NCI-H526 (cell line): ENCODE measurements at regions not wholly inside any gene's neighbourhood (a gene's known extent, or its start where the extent isn't known, plus 50 kb on each side); places are given as distances from the start of the nearest gene placed in this dataset.
"Not testable (repeated sequence)": the region's sequence is repeated elsewhere in the genome, so short reads cannot be mapped to it uniquely, and the experiment has no call there.

Experiments
- DNase-seq, 2 experiments: peaks; one replicate each; lab custom pipeline; 2025; lab: John Stamatoyannopoulos, UW

DNA sequence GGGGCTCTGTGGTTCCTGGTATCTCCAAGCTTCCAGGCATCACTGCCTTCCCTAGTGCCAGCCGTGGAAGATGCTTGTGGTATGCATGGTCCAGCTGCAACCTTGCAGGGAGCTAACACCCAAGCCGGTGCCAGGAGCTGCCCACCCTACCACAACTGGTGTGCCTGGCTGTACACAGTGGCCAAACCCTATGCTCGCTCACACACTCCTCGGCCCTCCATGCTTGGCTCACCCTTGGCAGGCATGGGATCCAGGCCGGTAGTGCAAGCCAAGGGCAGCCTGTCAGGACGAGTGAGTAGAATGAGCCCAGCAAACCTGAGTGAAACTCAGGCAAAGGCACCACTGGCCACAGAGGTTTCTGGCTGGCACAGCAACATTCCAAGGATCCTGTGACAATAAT, 1676.0 kb downstream of the SLITRK1 start:
- no peak for DNase-seq

DNA sequence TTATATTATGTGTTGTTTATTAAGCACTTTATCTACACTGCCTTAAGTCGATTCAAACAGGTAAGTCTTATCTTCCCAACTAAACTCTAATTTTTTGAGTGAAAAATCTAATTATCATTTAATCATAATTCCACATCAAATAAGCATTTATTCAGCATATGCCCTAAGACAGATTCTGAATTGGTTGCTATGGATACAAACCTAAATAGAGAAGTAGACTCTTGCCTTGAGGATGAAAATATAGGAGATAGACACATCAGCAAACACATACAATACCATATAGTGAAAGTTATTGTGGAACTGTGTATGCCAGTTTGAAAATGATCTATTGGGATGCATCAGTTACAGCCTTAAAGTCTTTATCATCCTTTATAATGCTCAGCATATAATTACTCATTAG, 1679.9 kb downstream of the SLITRK1 start:
- DNase-seq: no peak

DNA sequence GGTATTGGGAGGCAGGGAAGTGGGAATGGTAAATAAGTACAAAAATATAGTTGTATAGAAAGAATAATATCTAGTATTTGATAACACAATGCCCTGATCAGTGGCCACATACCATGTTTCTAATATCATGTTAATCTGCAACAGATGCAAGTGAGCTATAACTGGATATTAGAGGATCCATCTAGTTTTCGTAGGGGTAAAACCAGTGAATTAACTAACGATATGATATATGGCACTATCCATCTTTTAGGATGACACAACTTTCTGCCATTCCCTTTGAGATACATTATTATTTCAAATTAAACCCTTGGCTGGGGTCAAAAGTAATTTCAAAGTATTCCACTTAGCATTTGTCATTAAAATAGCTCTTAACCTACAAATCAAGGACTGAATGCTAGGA, 1686.2 kb downstream of the SLITRK1 start:
- no peak for DNase-seq

DNA sequence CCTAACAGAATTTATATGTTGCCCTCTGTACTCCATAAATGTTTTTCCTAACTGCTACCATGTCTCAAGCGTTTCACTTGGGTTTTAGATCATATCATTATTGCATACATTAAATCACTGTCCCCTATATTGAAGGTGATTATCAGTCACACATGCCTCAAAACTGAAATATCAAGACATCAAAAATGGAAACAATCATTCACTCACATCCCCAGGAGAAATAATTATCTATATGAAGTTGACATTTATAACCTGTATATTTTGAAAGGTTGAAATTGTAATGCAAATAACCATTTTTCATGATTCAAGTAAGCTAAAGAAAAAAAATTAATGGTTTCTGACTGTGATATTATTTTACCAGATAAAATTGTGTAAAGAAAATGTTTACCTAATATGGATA, 1695.0 kb downstream of the SLITRK1 start:
- no peak for DNase-seq

DNA sequence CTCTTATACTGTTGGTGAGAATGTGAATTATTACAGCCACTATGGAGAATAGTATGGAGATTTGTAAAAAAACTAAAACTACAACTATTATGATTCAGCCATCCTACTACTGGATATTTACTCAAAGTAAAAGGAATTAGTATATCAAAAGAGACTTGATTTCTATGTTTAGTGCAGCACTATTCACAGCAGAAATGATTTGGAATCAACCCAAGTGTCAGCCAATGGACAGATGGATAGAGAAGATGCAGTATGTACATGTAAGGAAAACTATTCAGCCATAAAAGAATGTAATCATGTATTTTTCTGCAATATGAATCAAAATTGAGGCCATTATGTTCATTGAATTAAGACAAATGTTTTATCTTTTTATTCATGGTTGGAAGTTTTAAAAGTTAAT, 1705.5 kb downstream of the SLITRK1 start:
- no peak for DNase-seq

DNA sequence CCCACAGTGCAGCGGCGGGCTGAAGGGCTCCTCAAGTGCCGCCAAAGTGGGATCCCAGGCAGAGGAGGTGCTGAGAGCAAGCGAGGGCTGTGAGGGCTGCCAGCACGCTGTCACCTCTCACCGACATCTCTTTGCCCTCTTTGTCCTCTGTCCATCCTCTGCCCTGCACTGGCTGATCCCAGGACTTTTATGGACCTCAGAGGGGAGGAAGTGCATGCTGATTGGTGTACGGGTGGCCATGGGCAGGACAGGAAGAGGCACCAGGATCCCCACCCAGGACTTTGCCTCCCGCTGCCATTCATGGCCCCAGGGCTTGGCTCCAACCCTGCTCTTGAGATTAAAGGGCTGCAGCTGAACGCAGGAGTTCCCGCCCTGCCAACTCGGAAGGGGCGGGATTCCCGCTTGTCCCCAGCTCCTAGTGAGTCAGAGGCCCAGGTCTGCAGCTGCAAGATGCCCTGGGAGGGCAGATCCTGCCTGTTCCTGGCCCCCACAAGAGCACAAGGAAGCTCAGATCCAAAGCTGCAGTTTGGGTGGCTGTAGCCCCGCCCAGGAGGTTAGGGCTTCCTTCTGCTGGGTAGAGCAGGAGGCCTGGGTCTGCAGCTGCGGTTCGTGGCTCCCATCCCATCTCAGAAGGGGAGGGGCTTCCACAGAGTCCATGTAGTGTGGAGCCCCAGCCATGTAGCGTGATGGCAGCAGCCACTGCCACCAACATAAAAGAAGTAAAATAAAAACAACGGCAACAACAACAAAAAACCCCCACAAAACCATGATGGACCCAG, 1716.7 kb downstream of the SLITRK1 start:
- no peak for DNase-seq

DNA sequence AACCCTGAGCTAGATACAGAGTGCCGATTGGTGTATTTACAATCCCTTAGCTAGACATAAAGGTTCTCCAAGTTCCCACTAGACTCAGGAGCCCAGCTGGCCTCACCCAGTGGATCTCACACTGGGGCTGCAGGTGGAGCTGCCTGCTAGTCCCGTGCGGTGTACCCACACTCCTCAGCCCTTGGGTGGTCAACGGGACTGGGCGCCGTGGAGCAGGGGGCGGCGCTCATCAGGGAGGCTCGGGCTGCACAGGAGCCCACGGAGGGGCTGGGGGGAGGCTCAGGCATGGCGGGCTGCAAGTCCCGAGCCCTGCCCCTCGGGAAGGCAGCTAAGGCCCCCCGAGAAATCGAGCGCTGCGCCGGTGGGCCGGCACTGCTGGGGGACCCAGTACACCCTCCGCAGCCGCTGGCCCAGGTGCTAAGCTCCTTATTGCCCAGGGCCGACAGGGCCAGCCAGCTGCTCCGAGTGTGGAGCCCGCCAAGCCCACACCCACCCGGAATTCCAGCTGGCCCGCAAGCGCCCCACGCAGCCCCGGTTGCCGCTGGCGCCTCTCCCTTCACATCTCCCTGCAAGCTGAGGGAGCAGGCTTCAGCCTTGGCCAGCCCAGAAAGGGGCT, 1717.4 kb downstream of the SLITRK1 start:
- DNase-seq: not testable (repeated sequence)

DNA sequence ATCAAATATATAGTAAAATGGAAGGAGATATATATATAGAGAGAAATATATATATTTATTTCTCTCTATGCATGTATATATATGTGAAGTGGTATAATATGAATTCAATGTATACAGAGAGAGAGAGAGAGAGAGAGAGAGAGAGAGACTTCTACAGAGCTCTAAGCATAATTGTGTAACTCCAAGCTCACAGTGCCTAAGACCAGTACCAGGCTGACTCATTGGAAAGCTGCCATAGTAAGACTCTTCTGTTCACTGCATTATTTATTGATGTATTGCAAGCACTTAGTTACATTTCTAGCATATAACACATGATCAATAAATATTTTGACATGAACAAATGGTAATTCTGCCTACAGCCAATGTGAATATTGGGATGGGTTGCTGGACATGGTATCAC, 1734.7 kb downstream of the SLITRK1 start:
- no peak for DNase-seq

DNA sequence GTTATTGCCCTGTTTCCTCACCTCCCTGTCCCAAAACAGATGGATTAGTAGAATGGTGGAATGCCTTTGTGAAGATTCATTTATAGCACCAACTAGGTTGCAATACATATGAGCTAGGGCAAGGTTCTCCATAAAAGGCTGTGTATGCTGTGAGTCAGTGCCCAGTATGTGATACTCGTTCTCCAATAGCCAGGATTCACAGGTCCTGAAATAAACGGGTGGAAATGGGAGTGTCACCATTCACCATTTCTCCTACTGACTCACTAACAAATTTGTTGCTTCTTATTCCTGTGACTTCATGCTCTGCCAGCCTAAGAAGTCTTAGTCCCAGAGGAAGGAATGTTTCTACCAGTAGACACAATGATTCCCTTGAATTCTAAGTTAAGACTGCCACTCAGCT, 1745.4 kb downstream of the SLITRK1 start:
- no peak for DNase-seq

DNA sequence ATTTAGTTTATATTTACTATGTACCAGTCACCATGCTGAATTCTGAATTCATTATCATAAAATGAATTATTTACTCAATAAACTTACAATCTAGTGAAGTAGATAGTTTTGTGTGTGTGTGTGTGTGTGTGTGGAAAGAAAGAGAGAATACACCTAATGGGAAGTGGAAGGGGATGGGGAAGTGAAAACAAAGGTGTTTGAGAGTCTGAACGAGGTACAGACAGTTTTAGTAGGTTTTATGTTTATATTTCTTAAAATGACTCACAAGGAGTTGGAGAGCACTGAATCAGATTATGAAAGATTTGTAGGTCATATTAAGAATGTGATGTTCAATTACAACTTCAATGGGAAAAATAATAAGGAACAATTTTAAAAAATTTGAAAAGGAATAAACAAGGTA, 1753.0 kb downstream of the SLITRK1 start:
- DNase-seq: no peak

DNA sequence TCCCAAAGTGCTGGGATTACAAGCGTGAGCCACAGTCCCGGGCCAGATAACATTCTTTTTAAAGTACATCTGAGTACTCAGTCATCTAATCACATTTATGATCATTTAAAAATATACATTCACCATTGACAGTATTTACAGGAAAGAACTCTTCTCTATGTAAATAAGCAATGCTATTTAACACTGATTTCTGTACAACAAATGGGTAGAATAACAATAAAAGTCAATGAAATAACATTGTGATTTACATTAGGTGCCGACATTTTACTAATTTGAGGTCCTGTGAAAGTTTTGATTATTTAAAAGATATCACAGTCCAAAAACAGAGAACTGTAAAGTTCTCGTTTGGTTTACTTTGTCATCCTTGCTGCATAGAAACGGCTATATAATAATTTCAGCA, 1763.7 kb downstream of the SLITRK1 start:
- DNase-seq: no peak

DNA sequence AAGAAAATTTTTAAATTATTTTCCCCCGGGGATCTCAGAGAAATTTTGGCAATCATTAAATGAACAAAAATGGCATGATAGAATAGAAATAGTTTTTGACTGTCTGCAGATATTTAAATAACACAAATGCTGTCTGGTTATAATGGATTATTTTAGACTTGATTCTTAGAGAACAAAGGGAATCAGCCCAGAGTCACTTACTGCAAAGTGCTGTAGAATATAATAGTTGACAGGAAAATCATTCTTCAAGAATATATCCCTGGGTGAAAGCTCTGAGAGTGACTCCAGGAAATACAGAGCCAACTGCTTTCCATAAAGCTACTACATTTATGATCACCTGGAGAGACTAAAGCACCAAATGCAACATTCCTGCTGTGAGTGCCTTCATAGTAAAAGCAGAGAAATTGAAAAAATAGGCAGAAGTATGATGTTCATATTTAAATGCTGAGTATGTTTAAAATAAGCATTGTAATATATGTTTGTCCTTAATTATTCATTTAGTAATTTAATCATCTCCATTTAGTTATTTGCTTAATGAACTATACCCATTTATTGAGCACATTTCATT, 1765.8 kb downstream of the SLITRK1 start:
- DNase-seq: no peak

DNA sequence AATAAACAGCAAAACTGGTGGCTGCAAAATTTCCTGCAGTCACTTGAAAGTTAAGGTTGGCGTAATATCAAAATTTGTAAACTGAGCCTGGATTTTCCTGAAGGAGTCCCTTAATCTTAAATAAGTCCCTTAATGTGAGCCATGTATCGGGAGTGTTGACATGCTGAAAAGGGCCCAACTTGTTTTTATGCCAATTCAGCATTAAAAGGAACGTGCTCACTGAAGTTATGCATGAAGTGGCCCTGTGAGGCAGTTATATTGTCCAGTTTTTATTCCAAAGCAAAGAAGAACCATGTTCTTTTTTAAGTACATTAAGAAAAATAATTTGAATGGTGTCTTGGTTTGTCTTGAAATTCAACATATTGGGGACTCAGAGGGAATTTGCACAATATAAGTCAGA, 1766.9 kb downstream of the SLITRK1 start:
- DNase-seq: no peak

DNA sequence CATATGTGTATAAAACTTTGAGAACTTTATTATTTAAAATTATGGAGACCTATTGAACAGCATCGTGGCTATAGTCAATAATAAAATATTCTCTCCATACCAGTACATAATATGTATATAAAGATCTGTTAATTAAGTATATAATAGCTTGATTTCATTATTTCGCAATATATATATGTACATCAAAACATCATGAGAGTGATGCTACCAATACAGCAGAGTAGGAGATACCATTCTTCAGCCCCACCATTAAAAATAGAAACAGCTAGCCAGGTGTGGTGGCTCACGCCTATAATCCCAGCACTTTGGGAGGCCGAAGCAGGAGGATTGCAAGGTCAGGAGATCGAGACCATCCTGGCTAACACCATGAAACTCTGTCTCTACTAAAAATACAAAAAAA, 1755.3 kb upstream of the SPRY2 start:
- no peak for DNase-seq

DNA sequence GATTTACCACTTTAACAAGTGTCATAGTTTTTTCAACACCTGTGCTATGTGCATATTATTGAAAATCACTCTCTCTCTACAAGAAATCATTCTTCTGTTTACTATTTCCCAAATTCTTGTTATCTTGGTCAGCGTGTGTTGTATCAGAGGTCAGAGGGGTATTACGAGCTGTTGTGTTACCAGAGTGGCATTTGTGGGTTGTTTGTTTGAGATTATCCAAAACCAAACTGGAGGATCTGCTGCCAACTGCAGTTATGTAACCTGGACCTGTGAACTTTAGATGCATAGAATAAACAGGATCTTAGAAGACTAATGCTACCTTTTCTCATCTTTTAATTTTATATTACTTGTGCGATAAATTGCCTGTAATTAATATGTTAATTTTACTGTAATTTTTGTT, 1751.4 kb upstream of the SPRY2 start:
- no peak for DNase-seq

DNA sequence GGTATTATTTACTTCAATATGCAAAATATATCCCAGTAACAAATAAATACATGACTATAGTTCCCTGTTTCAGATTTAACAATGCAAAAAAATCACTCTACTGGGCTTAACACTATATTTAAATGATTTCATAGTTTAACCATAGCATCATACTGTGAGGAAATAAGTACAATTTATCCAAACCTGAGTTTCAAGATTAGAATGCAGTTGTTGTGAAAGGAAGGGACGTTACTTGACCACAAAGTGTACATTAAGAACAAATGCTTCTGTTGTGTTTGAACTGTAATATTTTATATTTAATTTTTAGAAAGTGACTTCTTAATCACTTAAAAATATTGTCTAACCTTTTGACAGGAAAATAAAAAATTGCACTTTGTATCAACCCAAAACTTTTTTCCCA, 1747.9 kb upstream of the SPRY2 start:
- DNase-seq: no peak

DNA sequence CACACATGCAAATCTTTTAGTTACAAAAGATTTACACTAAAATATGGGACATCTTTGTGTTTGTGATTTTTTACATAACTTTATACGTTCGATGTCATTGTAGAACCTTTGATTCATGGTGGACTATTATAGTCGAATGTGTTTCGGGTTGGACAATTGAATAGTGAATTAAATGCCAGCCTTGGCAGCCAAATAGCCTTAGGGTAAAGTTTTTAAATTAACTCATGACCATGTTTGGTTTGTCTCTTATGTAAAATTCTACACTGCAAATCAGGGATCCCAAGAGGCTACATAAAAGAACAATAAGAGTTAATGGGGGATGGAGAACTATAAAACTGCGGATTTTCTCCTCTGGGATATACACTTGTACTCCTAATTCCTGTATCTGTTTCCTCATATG, 1735.6 kb upstream of the SPRY2 start:
- DNase-seq: peak; percentile 57 to 75

DNA sequence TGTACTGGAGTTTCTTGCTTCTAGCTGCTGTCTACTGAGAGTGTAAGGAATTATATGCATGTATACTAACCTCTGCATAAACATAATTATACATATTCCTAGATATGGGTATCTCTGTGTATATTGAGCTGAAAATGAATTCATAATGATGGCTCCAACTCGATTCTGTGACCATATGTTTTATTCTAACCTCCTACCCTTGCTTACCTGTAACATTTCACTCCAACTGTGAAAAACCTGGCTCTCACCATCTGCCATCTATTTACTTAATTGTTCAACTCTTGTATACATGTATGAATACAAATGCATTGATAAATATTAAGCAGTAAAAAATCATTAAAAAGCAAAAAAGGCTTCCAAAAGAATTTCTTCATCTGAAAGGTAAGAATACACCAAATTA, 1729.5 kb upstream of the SPRY2 start:
- DNase-seq: no peak

DNA sequence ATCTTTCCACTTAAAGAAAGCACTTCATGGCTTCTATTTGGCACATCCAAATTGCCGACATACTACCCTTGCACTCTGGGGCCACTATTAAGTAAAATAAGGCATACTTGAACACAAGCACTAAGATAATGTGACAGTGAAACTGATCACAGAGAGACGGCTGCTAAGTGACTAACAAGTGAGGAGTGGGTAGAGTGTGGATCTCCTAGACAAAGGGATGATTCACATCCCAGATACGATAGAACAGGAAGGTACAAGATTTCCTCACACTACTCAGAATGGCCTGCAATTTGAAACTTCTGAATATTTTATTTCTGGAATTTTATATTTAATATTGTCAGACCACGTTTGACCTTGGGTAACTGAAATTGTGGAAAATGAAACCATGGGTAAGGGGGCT, 1721.8 kb upstream of the SPRY2 start:
- DNase-seq: no peak

DNA sequence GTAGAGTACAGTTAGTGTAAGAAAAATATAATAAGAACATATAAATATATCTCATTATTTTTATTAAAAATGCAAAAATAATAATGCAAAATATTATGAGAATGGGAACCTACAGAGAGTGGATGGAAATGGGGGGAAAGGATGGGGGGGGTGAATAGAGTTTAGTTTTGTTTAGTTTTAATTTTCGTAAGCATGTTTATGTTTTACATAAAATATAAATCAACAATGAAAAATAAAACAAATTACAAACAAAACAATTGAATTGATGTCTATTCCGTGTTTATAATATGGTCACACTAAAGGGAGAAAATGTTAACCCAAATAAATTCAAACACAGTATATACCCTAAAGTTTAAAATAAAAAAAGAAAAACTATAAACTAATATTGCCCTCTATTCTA, 1717.4 kb upstream of the SPRY2 start:
- no peak for DNase-seq

DNA sequence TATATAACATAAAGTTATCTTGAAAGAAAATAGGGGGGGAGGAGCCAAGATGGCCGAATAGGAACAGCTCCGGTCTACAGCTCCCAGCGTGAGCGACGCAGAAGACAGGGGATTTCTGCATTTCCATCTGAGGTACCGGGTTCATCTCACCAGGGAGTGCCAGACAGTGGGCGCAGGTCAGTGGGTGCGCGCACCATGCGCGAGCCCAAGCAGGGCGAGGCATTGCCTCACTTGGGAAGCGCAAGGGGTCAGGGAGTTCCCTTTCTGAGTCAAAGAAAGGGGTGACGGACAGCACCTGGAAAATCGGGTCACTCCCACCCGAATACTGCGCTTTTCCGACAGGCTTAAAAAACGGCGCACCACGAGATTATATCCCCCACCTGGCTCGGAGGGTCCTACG, 1704.4 kb upstream of the SPRY2 start:
- DNase-seq: not testable (repeated sequence)

DNA sequence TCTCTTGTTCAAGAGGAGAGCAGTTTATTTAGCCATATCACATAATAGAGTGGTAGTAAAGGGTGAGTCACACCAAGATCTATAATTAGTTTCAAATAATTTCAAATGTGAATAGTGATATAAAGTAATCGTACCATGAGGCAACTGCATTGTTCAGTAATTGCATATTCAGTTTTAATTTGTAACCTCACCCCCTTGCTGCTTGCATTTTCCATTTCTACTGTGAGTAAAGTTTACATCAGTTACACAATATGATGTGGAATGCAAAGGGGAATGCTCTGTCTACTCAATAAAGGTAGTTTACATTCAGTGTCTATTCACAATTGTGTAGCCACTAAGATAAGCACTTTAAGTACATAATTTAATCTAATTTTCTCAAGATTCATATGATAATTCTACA, 1695.7 kb upstream of the SPRY2 start:
- DNase-seq: no peak

DNA sequence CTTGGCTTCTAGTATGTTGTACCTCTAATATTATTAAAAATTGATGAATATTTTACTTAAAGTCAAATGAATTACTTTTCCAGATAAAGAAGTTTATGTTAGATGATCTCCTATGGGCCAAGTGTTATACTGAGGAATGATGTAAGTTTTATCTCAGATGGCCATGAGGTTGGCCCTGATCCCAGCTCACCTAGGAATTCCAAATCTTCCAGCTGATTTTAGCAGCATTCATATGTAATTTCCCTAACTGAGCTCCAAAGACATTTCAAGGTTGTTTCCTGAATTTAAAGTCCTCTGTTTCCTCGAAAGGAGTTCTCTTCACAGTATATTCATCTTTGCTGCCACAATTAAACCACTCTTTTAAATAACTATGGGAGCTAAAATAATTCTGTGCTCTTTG, 1670.4 kb upstream of the SPRY2 start:
- no peak for DNase-seq

DNA sequence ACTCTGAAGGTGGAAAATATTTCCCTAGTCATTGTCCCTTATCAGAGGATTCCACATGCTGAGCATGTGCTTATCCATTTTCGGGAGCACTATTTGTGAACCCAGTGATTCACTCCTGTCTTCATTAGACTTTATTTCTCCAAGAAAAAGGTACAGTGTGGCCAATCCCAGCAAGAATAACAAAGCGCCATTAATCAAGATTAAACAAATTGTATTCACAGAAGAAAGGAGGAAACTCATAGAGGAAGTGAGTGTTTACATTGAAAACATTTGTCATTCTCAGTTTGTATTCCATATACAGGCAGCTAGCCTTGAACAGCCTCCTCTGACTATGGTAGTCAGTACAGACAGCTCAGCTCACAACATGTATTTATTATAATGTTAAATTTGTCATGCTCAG, 1669.9 kb upstream of the SPRY2 start:
- no peak for DNase-seq
